ENCODE measurements at regions not wholly inside any gene's neighbourhood (a gene's known extent, or its start where the extent isn't known, plus 50 kb on each side); places are given as distances from the start of the nearest gene placed in this dataset.

DNA sequence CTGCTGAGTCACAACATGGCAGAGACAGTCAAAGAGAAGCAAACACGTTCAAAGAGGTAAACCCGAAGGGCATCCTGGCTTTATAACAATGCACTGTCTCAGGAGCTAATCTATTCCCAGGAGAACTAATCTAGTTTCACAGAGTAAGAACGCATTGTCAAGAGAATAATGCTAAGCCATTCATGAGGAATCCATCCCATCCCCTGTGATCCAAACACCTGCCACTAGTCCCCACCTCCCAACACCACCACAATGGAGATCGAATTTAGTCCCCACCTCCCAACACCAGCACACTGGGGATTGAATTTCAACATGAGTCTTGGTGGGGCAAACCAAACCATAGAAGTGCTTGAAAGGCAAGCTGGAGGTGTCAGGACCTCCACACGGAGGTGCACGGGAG, 231.5 kb upstream of the ID4 start:
- TF ChIP-seq, protein P1, sequence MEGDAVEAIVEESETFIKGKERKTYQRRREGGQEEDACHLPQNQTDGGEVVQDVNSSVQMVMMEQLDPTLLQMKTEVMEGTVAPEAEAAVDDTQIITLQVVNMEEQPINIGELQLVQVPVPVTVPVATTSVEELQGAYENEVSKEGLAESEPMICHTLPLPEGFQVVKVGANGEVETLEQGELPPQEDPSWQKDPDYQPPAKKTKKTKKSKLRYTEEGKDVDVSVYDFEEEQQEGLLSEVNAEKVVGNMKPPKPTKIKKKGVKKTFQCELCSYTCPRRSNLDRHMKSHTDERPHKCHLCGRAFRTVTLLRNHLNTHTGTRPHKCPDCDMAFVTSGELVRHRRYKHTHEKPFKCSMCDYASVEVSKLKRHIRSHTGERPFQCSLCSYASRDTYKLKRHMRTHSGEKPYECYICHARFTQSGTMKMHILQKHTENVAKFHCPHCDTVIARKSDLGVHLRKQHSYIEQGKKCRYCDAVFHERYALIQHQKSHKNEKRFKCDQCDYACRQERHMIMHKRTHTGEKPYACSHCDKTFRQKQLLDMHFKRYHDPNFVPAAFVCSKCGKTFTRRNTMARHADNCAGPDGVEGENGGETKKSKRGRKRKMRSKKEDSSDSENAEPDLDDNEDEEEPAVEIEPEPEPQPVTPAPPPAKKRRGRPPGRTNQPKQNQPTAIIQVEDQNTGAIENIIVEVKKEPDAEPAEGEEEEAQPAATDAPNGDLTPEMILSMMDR (IDR thresholded peaks at IDR 0.05) = no peak
- TF ChIP-seq, protein P2, sequence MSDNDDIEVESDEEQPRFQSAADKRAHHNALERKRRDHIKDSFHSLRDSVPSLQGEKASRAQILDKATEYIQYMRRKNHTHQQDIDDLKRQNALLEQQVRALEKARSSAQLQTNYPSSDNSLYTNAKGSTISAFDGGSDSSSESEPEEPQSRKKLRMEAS (IDR thresholded peaks at IDR 0.05; ENCODE audit: low read depth) = no peak
- TF ChIP-seq POLR2AphosphoS5 (IDR thresholded peaks at IDR 0.05; ENCODE audit: low read depth, low read length) (no peak), EZH2phosphoT487 (IDR thresholded peaks at IDR 0.05; ENCODE audit: borderline replicate concordance, low read depth) (no peak), EP300 (IDR thresholded peaks at IDR 0.05; ENCODE audit: borderline replicate concordance in 1 of 2, low read depth in 1 of 2, low read length in 1 of 2) (no peak), SMC3 (IDR thresholded peaks at IDR 0.05; ENCODE audit: low read depth, low read length) (no peak), RFX5 (IDR thresholded peaks at IDR 0.05; ENCODE audit: low read length) (no peak), CHD2 (IDR thresholded peaks at IDR 0.05; ENCODE audit: low read length, partially characterized antibody) (no peak), NRF1 (IDR thresholded peaks at IDR 0.05; ENCODE audit: low read depth, low read length) (no peak), GATA2 (CRISPR knock-in tag; IDR thresholded peaks at IDR 0.05) (no peak), TAF1 (IDR thresholded peaks at IDR 0.05; ENCODE audit: borderline replicate concordance, low read depth, low read length) (no peak)
- TF ChIP-seq, protein P3, sequence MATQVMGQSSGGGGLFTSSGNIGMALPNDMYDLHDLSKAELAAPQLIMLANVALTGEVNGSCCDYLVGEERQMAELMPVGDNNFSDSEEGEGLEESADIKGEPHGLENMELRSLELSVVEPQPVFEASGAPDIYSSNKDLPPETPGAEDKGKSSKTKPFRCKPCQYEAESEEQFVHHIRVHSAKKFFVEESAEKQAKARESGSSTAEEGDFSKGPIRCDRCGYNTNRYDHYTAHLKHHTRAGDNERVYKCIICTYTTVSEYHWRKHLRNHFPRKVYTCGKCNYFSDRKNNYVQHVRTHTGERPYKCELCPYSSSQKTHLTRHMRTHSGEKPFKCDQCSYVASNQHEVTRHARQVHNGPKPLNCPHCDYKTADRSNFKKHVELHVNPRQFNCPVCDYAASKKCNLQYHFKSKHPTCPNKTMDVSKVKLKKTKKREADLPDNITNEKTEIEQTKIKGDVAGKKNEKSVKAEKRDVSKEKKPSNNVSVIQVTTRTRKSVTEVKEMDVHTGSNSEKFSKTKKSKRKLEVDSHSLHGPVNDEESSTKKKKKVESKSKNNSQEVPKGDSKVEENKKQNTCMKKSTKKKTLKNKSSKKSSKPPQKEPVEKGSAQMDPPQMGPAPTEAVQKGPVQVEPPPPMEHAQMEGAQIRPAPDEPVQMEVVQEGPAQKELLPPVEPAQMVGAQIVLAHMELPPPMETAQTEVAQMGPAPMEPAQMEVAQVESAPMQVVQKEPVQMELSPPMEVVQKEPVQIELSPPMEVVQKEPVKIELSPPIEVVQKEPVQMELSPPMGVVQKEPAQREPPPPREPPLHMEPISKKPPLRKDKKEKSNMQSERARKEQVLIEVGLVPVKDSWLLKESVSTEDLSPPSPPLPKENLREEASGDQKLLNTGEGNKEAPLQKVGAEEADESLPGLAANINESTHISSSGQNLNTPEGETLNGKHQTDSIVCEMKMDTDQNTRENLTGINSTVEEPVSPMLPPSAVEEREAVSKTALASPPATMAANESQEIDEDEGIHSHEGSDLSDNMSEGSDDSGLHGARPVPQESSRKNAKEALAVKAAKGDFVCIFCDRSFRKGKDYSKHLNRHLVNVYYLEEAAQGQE (IDR thresholded peaks at IDR 0.05; ENCODE audit: low read depth, low read length) = no peak
- TF ChIP-seq, protein P4, sequence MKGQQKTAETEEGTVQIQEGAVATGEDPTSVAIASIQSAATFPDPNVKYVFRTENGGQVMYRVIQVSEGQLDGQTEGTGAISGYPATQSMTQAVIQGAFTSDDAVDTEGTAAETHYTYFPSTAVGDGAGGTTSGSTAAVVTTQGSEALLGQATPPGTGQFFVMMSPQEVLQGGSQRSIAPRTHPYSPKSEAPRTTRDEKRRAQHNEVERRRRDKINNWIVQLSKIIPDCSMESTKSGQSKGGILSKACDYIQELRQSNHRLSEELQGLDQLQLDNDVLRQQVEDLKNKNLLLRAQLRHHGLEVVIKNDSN (IDR thresholded peaks at IDR 0.05; ENCODE audit: borderline replicate concordance, low read depth) = no peak
